ENCODE measurements at regions not wholly inside any gene's neighbourhood (a gene's known extent, or its start where the extent isn't known, plus 50 kb on each side); places are given as distances from the start of the nearest gene placed in this dataset.

DNA sequence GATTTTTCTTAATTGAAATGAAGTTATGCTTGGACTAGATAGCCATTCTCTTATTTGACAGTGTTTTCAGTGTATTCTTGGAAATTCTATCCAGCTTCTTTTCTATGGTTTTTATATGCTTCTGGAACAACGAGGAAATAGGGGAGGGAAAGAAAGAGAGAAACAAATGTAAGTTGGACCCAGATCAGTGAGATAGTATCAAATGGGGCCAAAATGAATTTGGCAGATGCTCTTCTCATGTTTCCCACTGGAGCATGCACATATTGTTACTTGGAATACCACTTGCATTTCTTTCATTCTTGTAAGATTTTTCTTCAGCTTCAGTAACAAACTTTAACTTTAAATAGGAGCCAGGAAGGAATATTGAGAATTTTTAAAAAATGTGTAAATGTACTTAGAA lies 312.3 kb downstream of the PRL start:
- TF ChIP-seq, protein P1, sequence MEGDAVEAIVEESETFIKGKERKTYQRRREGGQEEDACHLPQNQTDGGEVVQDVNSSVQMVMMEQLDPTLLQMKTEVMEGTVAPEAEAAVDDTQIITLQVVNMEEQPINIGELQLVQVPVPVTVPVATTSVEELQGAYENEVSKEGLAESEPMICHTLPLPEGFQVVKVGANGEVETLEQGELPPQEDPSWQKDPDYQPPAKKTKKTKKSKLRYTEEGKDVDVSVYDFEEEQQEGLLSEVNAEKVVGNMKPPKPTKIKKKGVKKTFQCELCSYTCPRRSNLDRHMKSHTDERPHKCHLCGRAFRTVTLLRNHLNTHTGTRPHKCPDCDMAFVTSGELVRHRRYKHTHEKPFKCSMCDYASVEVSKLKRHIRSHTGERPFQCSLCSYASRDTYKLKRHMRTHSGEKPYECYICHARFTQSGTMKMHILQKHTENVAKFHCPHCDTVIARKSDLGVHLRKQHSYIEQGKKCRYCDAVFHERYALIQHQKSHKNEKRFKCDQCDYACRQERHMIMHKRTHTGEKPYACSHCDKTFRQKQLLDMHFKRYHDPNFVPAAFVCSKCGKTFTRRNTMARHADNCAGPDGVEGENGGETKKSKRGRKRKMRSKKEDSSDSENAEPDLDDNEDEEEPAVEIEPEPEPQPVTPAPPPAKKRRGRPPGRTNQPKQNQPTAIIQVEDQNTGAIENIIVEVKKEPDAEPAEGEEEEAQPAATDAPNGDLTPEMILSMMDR (IDR thresholded peaks at IDR 0.05): no peak
- no peak for TF ChIP-seq EP300 (IDR thresholded peaks at IDR 0.05)
